PC-3 (cell line): ENCODE measurements at regions not wholly inside any gene's neighbourhood (a gene's known extent, or its start where the extent isn't known, plus 50 kb on each side); places are given as distances from the start of the nearest gene placed in this dataset.

Experiments used
- EZH2 ChIP-seq: fragments of 300-600 bp; sonication (generic); IDR thresholded peaks from one replicate; pipeline ENCODE4 v1.6.1; 2017; ENCODE audit warnings: antibody characterized with exemption, mild to moderate bottlenecking, low read length; ENCODE audit not compliant: unreplicated experiment
- TF ChIP-seq, protein P1 (sequence below): fragments of 300-600 bp; sonication (generic); conservative IDR thresholded peaks from 2 replicates; pipeline ENCODE4 v1.5.1; 2017; ENCODE audit warnings: antibody characterized with exemption, low read depth, mild to moderate bottlenecking, low read length

- TF ChIP-seq, protein P1, sequence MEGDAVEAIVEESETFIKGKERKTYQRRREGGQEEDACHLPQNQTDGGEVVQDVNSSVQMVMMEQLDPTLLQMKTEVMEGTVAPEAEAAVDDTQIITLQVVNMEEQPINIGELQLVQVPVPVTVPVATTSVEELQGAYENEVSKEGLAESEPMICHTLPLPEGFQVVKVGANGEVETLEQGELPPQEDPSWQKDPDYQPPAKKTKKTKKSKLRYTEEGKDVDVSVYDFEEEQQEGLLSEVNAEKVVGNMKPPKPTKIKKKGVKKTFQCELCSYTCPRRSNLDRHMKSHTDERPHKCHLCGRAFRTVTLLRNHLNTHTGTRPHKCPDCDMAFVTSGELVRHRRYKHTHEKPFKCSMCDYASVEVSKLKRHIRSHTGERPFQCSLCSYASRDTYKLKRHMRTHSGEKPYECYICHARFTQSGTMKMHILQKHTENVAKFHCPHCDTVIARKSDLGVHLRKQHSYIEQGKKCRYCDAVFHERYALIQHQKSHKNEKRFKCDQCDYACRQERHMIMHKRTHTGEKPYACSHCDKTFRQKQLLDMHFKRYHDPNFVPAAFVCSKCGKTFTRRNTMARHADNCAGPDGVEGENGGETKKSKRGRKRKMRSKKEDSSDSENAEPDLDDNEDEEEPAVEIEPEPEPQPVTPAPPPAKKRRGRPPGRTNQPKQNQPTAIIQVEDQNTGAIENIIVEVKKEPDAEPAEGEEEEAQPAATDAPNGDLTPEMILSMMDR, result no peak; the same call in 1 of the 2 replicates
- no peak for TF ChIP-seq EZH2
Measured at GRCh38 chrX:63466690-63467089, 115.6 kb upstream of the SPIN4 start.
